Calu3 (cell line): ENCODE measurements at regions not wholly inside any gene's neighbourhood (a gene's known extent, or its start where the extent isn't known, plus 50 kb on each side); places are given as distances from the start of the nearest gene placed in this dataset.

Experiments used
- BruUV-seq: library from RNA; stranded (reverse); fragments of 400-500 nt; replicated peaks from 2 replicates; lab custom pipeline; 2021; lab: Mats Ljungman, UMichigan
- CTCF ChIA-PET: fragments of 300-600 bp; sonication (Branson Sonifier 250); formaldehyde crosslinking; loops from one replicate; lab custom pipeline; 2022; ENCODE audit warnings: antibody characterized with exemption; lab: Charles Lee
- DNase-seq: peaks from one replicate; pipeline ENCODE4 v3.0.0; 2022
- H3K27ac Mint-ChIP-seq: one replicate; pipeline ENCODE4 v1.8.0; 2022; ENCODE audit warnings: mixed read lengths; ENCODE audit not compliant: unreplicated experiment
- H3K27me3 Mint-ChIP-seq: one replicate; pipeline ENCODE4 v1.8.0; 2022; ENCODE audit warnings: mixed read lengths; ENCODE audit not compliant: unreplicated experiment
- H3K36me3 Mint-ChIP-seq: one replicate; pipeline ENCODE4 v1.8.0; 2022; ENCODE audit warnings: mild to moderate bottlenecking, moderate library complexity, mixed read lengths; ENCODE audit not compliant: insufficient read depth, unreplicated experiment
- H3K4me1 Mint-ChIP-seq: one replicate; pipeline ENCODE4 v1.8.0; 2022; ENCODE audit warnings: mild to moderate bottlenecking, low read depth, mixed read lengths; ENCODE audit not compliant: unreplicated experiment
- H3K4me3 Mint-ChIP-seq: one replicate; pipeline ENCODE4 v1.8.0; 2022; ENCODE audit warnings: mild to moderate bottlenecking, low read depth, moderate library complexity, mixed read lengths; ENCODE audit not compliant: unreplicated experiment
- H3K9me3 Mint-ChIP-seq: one replicate; pipeline ENCODE4 v1.8.0; 2022; ENCODE audit warnings: low read depth, mixed read lengths; ENCODE audit not compliant: unreplicated experiment
- intact Hi-C: fragments of 100-400 bp; cut with micrococcal nuclease; formaldehyde crosslinking; loops from one replicate; pipeline ENCODE4 v1.10.0; 2022; ENCODE audit not compliant: unreplicated experiment
- TF ChIP-seq, protein P1 (sequence below): fragments of 200-600 bp; IDR thresholded peaks from one replicate; pipeline ENCODE4 v1.8.0; 2022; ENCODE audit warnings: antibody characterized with exemption; ENCODE audit not compliant: unreplicated experiment

- Mint-ChIP-seq H3K4me3 (no peak overlapping the region), H3K4me1 (no peaks in the 10 kb centered on the region), H3K36me3 (no peaks in the 10 kb centered on the region), H3K27ac (no peak overlapping the region), H3K27me3 (no peaks in the 10 kb centered on the region), H3K9me3 (no peaks in the 10 kb centered on the region)
- CTCF ChIA-PET: no interaction called here
- intact Hi-C loops: no loop called here
- no TSS peak for BruUV-seq
- no peak for DNase-seq
- TF ChIP-seq, protein P1, sequence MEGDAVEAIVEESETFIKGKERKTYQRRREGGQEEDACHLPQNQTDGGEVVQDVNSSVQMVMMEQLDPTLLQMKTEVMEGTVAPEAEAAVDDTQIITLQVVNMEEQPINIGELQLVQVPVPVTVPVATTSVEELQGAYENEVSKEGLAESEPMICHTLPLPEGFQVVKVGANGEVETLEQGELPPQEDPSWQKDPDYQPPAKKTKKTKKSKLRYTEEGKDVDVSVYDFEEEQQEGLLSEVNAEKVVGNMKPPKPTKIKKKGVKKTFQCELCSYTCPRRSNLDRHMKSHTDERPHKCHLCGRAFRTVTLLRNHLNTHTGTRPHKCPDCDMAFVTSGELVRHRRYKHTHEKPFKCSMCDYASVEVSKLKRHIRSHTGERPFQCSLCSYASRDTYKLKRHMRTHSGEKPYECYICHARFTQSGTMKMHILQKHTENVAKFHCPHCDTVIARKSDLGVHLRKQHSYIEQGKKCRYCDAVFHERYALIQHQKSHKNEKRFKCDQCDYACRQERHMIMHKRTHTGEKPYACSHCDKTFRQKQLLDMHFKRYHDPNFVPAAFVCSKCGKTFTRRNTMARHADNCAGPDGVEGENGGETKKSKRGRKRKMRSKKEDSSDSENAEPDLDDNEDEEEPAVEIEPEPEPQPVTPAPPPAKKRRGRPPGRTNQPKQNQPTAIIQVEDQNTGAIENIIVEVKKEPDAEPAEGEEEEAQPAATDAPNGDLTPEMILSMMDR: no peak
These were observed 138.0 kb upstream of the HS3ST2 start for GRCh38 chr16:22675745-22676540.

DNA sequence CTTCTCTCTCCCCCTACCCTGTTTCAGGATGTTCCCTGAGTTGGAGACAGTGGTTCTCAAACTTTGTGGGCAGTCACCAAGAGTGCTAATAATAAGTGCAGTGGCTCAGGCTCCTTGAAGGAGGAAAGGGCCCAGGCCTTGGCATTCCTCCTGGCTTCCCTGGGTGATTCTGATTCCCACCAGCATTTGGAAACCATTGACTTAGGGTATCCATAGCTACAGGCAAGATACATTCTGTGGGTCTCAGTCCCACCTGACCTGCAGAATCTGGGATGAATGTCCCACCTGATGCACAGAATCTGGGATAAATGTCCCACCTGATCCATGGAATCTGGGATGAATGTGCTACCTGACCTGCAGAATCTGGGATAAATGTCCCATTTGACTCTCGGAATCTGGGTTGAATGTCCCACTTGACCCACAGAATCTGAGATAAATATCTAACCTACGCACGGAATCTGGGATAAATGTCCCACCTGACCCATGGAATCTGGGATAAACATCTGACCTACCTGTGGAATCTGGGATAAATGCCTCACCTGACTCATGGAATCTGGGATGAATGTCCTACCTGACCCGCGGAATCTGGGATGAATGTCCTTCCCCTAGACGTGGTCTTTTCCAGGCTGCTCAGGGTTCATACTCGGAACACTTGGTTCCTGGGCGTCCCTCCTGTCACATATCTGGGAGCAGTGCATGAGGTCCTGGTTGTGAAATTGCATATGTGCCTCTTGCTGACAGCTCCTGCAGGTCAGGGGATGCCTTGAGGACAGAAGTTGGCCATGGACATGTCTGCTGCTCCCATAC, 136.7 kb upstream of the HS3ST2 start:
- Mint-ChIP-seq H3K36me3 (no peaks in the 10 kb centered on the region), H3K4me1 (no peaks in the 10 kb centered on the region), H3K27me3 (no peaks in the 10 kb centered on the region), H3K9me3 (no peaks in the 10 kb centered on the region), H3K4me3 (no peak overlapping the region), H3K27ac (no peak overlapping the region)
- TF ChIP-seq, protein P1: no peak
- intact Hi-C loops: no loop called here
- CTCF ChIA-PET: no interaction called here
- no peak for DNase-seq
- BruUV-seq: no TSS peak

- H3K4me3 Mint-ChIP-seq: no peak overlapping the region
- BruUV-seq: no TSS peak
- DNase-seq: no peak
- TF ChIP-seq, protein P1: no peak
- intact Hi-C loops: no loop called here
- no peaks in the 10 kb centered on the region for H3K9me3 Mint-ChIP-seq
- H3K36me3 Mint-ChIP-seq: no peaks in the 10 kb centered on the region
- CTCF ChIA-PET: no interaction called here
- H3K27me3 Mint-ChIP-seq: no peaks in the 10 kb centered on the region
- H3K27ac Mint-ChIP-seq: no peak overlapping the region
- no peaks in the 10 kb centered on the region for H3K4me1 Mint-ChIP-seq
These were observed 135.7 kb upstream of the HS3ST2 start for GRCh38 chr16:22678311-22678710.

GRCh38 chr16:22681554-22682291, 132.2 kb upstream of the HS3ST2 start:
- H3K36me3 Mint-ChIP-seq: no peaks in the 10 kb centered on the region
- intact Hi-C loops: no loop called here
- H3K27me3 Mint-ChIP-seq: no peaks in the 10 kb centered on the region
- no peak for DNase-seq
- H3K4me1 Mint-ChIP-seq: peaks cover 15% of the 10 kb centered on the region
- TF ChIP-seq, protein P1: no peak
- H3K9me3 Mint-ChIP-seq: no peaks in the 10 kb centered on the region
- no peak overlapping the region for H3K27ac Mint-ChIP-seq
- CTCF ChIA-PET: no interaction called here
- no peak overlapping the region for H3K4me3 Mint-ChIP-seq
- BruUV-seq: no TSS peak
